Tibial nerve (tissue), 4 donors: ENCODE measurements at regions not wholly inside any gene's neighbourhood (a gene's known extent, or its start where the extent isn't known, plus 50 kb on each side); places are given as distances from the start of the nearest gene placed in this dataset.

ENCODE experiments used
- DNase-seq, 2 donors: peaks; one replicate each; pipeline ENCODE4 v3.0.0-alpha.2; 2019; ENCODE audit warnings: low spot score in 2 of 2
- H3K27ac ChIP-seq, 4 donors: fragments of 200-600 bp; sonication (generic) in 3 of 4; one replicate each; pipeline ENCODE4 v1.5.1; 2017 to 2019; ENCODE audit warnings: mild to moderate bottlenecking in 1 of 4
- H3K27me3 ChIP-seq, 2 donors: fragments of 200-600 bp; sonication (generic) in 1 of 2; one replicate each; pipeline versions ENCODE4 v1.5.1 to v1.6.0; 2017 to 2019
- H3K36me3 ChIP-seq, 3 donors: fragments of 200-600 bp; sonication (generic); one replicate each; pipeline ENCODE4 v1.5.1; 2018 to 2019
- H3K4me1 ChIP-seq, 4 donors: fragments of 200-600 bp; sonication (generic) in 3 of 4; one replicate each; pipeline ENCODE4 v1.5.1; 2017 to 2019
- H3K4me3 ChIP-seq, 4 donors: fragments of 200-600 bp; sonication (generic) in 3 of 4; one replicate each; pipeline ENCODE4 v1.5.1; 2017 to 2019; ENCODE audit warnings: mild to moderate bottlenecking in 1 of 4, moderate library complexity in 1 of 4
- H3K9me3 ChIP-seq, 4 donors: fragments of 200-600 bp; sonication (generic) in 3 of 4; one replicate each; pipeline ENCODE4 v1.5.1; 2017 to 2019
- EP300 ChIP-seq, 2 donors: sonication (generic); formaldehyde crosslinking; IDR thresholded peaks; one replicate each; pipeline ENCODE4 v1.6.1; 2017; ENCODE audit warnings: antibody characterized with exemption in 2 of 2, mild to moderate bottlenecking in 1 of 2
- POLR2A ChIP-seq, 2 donors: fragments of 450-650 bp; IDR thresholded peaks; one replicate each; pipeline ENCODE4 v1.6.1; 2017; ENCODE audit warnings: antibody characterized with exemption in 2 of 2, mild to moderate bottlenecking in 2 of 2, moderate library complexity in 2 of 2
- WGBS, 2 donors: methylation state at CpG; one replicate each; pipeline ENCODE4 v1.1.5; 2018; 5-methylcytosine and 5-hydroxymethylcytosine counted together
- TF ChIP-seq, protein P1 (sequence below), 5 experiments: fragments of 200-600 bp in 3 of 5; fragments of 450-650 bp in 2 of 5; sonication (generic) in 3 of 5; IDR thresholded peaks; one replicate each; pipeline ENCODE4 v1.5.1; 2016 to 2019; ENCODE audit warnings: antibody characterized with exemption in 5 of 5, mild to moderate bottlenecking in 3 of 5, moderate library complexity in 2 of 5

- Histone ChIP-seq H3K27me3 (no peaks in the 10 kb centered on the region), H3K27ac (peak overlapping the region in 1 of 4 donors; percentile 24), H3K4me3 (no peak overlapping the region), H3K36me3 (no peaks in the 10 kb centered on the region), H3K4me1 (peaks cover 0 to 15% (median 0%) of the 10 kb centered on the region in 4 donors), H3K9me3 (no peaks in the 10 kb centered on the region)
- 28% methylated on average over 7 of the region's 7 CpGs for WGBS, 2 donors
- peak in 1 of 2 donors; percentile 33 for DNase-seq
- TF ChIP-seq EP300 (IDR thresholded peaks at IDR 0.05), result peak in 1 of 2 donors; percentile 73
- TF ChIP-seq POLR2A (IDR thresholded peaks at IDR 0.05), result no peak
Measured at GRCh38 chr2:66364495-66365333, 70.2 kb upstream of the MEIS1 start.

DNA sequence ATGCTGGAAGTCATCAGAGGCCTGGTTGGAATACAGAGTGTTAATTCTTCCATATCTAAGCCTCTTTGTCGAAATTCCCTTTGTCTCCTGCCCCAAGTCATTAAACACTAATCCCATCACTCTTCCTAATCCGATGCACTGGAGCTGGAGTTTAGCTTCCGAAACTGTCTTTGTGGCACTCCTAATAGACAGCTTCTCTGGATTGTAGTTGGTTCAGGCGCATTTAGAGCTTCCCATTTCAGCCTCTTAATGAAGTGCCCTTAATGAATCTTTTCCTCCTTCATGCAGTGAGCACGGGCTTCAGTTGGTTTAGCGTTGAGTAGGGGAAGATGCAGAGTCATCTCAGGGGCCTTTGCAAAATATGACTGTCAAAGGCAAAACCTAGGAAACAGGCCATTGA is 72.2 kb upstream of the MEIS1 start:
- Histone ChIP-seq H3K27ac (no peak overlapping the region), H3K4me1 (peaks cover 0 to 15% (median 0%) of the 10 kb centered on the region in 4 donors), H3K9me3 (no peaks in the 10 kb centered on the region), H3K36me3 (no peaks in the 10 kb centered on the region), H3K4me3 (no peak overlapping the region), H3K27me3 (no peaks in the 10 kb centered on the region)
- WGBS, 2 donors, result 64 to 67% methylated on average over 6 of the region's 6 CpGs
- no peak for TF ChIP-seq EP300 (IDR thresholded peaks at IDR 0.05)
- TF ChIP-seq, protein P1, sequence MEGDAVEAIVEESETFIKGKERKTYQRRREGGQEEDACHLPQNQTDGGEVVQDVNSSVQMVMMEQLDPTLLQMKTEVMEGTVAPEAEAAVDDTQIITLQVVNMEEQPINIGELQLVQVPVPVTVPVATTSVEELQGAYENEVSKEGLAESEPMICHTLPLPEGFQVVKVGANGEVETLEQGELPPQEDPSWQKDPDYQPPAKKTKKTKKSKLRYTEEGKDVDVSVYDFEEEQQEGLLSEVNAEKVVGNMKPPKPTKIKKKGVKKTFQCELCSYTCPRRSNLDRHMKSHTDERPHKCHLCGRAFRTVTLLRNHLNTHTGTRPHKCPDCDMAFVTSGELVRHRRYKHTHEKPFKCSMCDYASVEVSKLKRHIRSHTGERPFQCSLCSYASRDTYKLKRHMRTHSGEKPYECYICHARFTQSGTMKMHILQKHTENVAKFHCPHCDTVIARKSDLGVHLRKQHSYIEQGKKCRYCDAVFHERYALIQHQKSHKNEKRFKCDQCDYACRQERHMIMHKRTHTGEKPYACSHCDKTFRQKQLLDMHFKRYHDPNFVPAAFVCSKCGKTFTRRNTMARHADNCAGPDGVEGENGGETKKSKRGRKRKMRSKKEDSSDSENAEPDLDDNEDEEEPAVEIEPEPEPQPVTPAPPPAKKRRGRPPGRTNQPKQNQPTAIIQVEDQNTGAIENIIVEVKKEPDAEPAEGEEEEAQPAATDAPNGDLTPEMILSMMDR (IDR thresholded peaks at IDR 0.05), result no peak
- no peak for TF ChIP-seq POLR2A (IDR thresholded peaks at IDR 0.05)
- DNase-seq, result no peak

DNA sequence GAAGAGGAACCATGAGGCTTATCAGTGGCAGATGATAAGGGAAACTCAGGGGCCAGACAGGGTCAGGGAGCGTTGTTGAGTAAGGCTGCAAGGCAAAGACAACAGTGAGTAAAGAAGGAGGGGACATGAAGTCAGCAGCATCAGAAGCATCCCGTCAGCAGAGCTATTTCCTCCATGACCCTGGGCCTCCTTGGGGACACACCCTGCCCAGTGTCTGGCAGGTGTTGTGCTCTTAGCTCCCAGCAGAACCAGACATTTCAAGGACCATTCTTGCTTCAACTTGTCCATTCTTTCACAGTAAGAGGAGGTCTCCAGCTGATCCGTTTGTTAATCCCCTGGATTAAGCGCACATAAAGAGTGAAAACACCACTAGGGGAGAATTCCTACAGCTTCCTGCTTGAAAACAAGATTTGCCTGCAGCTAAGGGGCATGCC is 88.7 kb upstream of the MEIS1 start:
- DNase-seq, result no peak
- H3K27me3 ChIP-seq, result no peaks in the 10 kb centered on the region
- no peak overlapping the region for H3K27ac ChIP-seq
- no peaks in the 10 kb centered on the region for H3K36me3 ChIP-seq
- no peak for TF ChIP-seq EP300 (IDR thresholded peaks at IDR 0.05)
- TF ChIP-seq POLR2A (IDR thresholded peaks at IDR 0.05), result no peak
- TF ChIP-seq, protein P1 (IDR thresholded peaks at IDR 0.05), result no peak
- peaks cover 0 to 22% (median 0%) of the 10 kb centered on the region in 4 donors for H3K9me3 ChIP-seq
- no peaks in the 10 kb centered on the region for H3K4me1 ChIP-seq
- WGBS, 2 donors, result 41 to 56% methylated on average over 4 of the region's 4 CpGs
- H3K4me3 ChIP-seq, result no peak overlapping the region

- no peak for DNase-seq
- TF ChIP-seq, protein P1 (IDR thresholded peaks at IDR 0.05), result no peak
- no peak for TF ChIP-seq EP300 (IDR thresholded peaks at IDR 0.05)
- no peaks in the 10 kb centered on the region for H3K27me3 ChIP-seq
- peaks cover 0 to 22% (median 0%) of the 10 kb centered on the region in 4 donors for H3K9me3 ChIP-seq
- 100% methylated on average over 1 of the region's 1 CpG for WGBS, 2 donors
- no peaks in the 10 kb centered on the region for H3K4me1 ChIP-seq
- H3K27ac ChIP-seq, result no peak overlapping the region
- H3K36me3 ChIP-seq, result no peaks in the 10 kb centered on the region
- no peak overlapping the region for H3K4me3 ChIP-seq
Measured at GRCh38 chr2:66344087-66344663, 90.8 kb upstream of the MEIS1 start.

- H3K36me3 ChIP-seq, result no peaks in the 10 kb centered on the region
- peaks cover 0 to 14% (median 0%) of the 10 kb centered on the region in 4 donors for H3K9me3 ChIP-seq
- H3K27me3 ChIP-seq, result no peaks in the 10 kb centered on the region
- no peak for DNase-seq
- no peaks in the 10 kb centered on the region for H3K4me1 ChIP-seq
- H3K4me3 ChIP-seq, result no peak overlapping the region
- H3K27ac ChIP-seq, result no peak overlapping the region
- no peak for TF ChIP-seq POLR2A (IDR thresholded peaks at IDR 0.05)
- TF ChIP-seq, protein P1 (IDR thresholded peaks at IDR 0.05), result no peak
- TF ChIP-seq EP300 (IDR thresholded peaks at IDR 0.05), result no peak
- WGBS, 2 donors, result 87 to 92% methylated on average over 1 of the region's 1 CpG
Measured at GRCh38 chr2:66343259-66343658, 91.7 kb upstream of the MEIS1 start.
